GM23338 (cell line): ENCODE measurements at regions not wholly inside any gene's neighbourhood (a gene's known extent, or its start where the extent isn't known, plus 50 kb on each side); places are given as distances from the start of the nearest gene placed in this dataset.

ENCODE experiments used
- ATAC-seq: fragments of 200-7000 bp; cut with Tn5 transposase; 3 replicates; pipeline ENCODE4 v1.9.1; 2020
- DNase-seq: peaks from one replicate; pipeline ENCODE4 v3.0.0-alpha.2; 2015; ENCODE audit warnings: low spot score
- H2AFZ ChIP-seq: fragments of 200-600 bp; sonication (generic); 2 replicates; pipeline ENCODE4 v1.8.0; 2016; ENCODE audit warnings: antibody characterized with exemption, mild to moderate bottlenecking, moderate library complexity
- H3F3A ChIP-seq: fragments of 200-600 bp; sonication (generic); replicated peaks from 2 replicates; pipeline ENCODE4 v1.8.0; 2017; ENCODE audit warnings: antibody characterized with exemption, mixed run types, low read depth
- H3K27ac ChIP-seq: fragments of 200-600 bp; sonication (generic); 2 replicates; pipeline ENCODE4 v1.6.1; 2016; ENCODE audit warnings: low read depth
- H3K27me3 ChIP-seq: fragments of 200-600 bp; sonication (generic); 2 replicates; pipeline ENCODE4 v1.8.0; 2016; ENCODE audit warnings: mild to moderate bottlenecking, mixed run types, moderate library complexity; ENCODE audit not compliant: insufficient read depth
- H3K36me3 ChIP-seq: fragments of 200-600 bp; sonication (generic); 2 replicates; pipeline ENCODE4 v1.8.0; 2016; ENCODE audit warnings: mild to moderate bottlenecking; ENCODE audit not compliant: insufficient read depth
- H3K4me1 ChIP-seq: fragments of 200-600 bp; sonication (generic); 2 replicates; pipeline ENCODE4 v1.8.0; 2016; ENCODE audit warnings: mild to moderate bottlenecking, moderate library complexity; ENCODE audit not compliant: insufficient read depth
- H3K4me2 ChIP-seq: fragments of 200-600 bp; sonication (generic); 2 replicates; pipeline ENCODE4 v1.7.1; 2017; ENCODE audit warnings: mixed run types
- H3K4me3 ChIP-seq: fragments of 200-600 bp; sonication (generic); 2 replicates; pipeline ENCODE4 v1.6.1; 2016; ENCODE audit warnings: mixed run types
- H3K79me2 ChIP-seq: fragments of 200-600 bp; sonication (generic); replicated peaks from 2 replicates; pipeline ENCODE4 v1.8.0; 2017; ENCODE audit warnings: mild to moderate bottlenecking; ENCODE audit not compliant: insufficient read depth
- H3K9me2 ChIP-seq: fragments of 200-600 bp; sonication (generic); 2 replicates; pipeline ENCODE4 v1.8.0; 2017; ENCODE audit not compliant: insufficient read depth
- H4K20me1 ChIP-seq: fragments of 200-600 bp; sonication (generic); replicated peaks from 2 replicates; pipeline ENCODE4 v1.8.0; 2017; ENCODE audit warnings: mild to moderate bottlenecking; ENCODE audit not compliant: insufficient read depth
- H3K27ac Mint-ChIP-seq: 2 replicates; pipeline ENCODE4 v1.8.0; 2020; ENCODE audit warnings: inconsistent platforms, mild to moderate bottlenecking, moderate library complexity, mixed read lengths
- H3K27me3 Mint-ChIP-seq: 3 replicates; pipeline ENCODE4 v1.8.0; 2022; ENCODE audit warnings: low read depth, mild to moderate bottlenecking, moderate library complexity, mixed read lengths, inconsistent platforms; ENCODE audit not compliant: insufficient read depth, poor library complexity
- H3K36me3 Mint-ChIP-seq: 3 replicates; pipeline ENCODE4 v1.8.0; 2021; ENCODE audit warnings: low read depth, mild to moderate bottlenecking, inconsistent platforms, moderate library complexity, mixed read lengths
- H3K4me1 Mint-ChIP-seq: 3 replicates; pipeline ENCODE4 v1.8.0; 2020; ENCODE audit warnings: mild to moderate bottlenecking, inconsistent platforms, mixed read lengths
- H3K4me3 Mint-ChIP-seq: 3 replicates; pipeline ENCODE4 v1.8.0; 2021; ENCODE audit warnings: moderate library complexity, mild to moderate bottlenecking, inconsistent platforms, mixed read lengths
- H3K9me3 Mint-ChIP-seq: 3 replicates; pipeline ENCODE4 v1.8.0; 2020; ENCODE audit warnings: moderate library complexity, mild to moderate bottlenecking, inconsistent platforms, mixed read lengths
- CREB1 ChIP-seq: fragments of 250-450 bp; sonication (Bioruptor Pico); IDR thresholded peaks from 2 replicates; pipeline ENCODE4 v1.5.0; 2020; ENCODE audit warnings: low read depth, mild to moderate bottlenecking, moderate library complexity
- CTCF ChIP-seq, 2 experiments: fragments of 200-600 bp in 1 of 2; sonication (generic) in 1 of 2; conservative IDR thresholded peaks; 2 replicates each; pipeline versions ENCODE4 v1.5.1 to v1.6.1; 2016 to 2017; ENCODE audit warnings: antibody characterized with exemption in 2 of 2, low read depth in 2 of 2, mild to moderate bottlenecking in 2 of 2, moderate library complexity in 1 of 2
- ETS1 ChIP-seq: IDR thresholded peaks from 2 replicates; pipeline ENCODE4 v1.6.1; 2016; ENCODE audit warnings: antibody characterized with exemption
- EZH2 ChIP-seq: fragments of 200-600 bp; sonication (generic); IDR thresholded peaks from one replicate; pipeline ENCODE4 v1.8.0; 2017; ENCODE audit warnings: antibody characterized with exemption, mild to moderate bottlenecking, low read depth; ENCODE audit not compliant: unreplicated experiment
- EZH2phosphoT487 ChIP-seq: fragments of 200-600 bp; sonication (generic); IDR thresholded peaks from one replicate; pipeline ENCODE4 v1.8.1; 2018; ENCODE audit warnings: antibody characterized with exemption; ENCODE audit not compliant: unreplicated experiment
- JUNB ChIP-seq: IDR thresholded peaks from one replicate; pipeline ENCODE4 v1.6.1; 2016; ENCODE audit warnings: antibody characterized with exemption; ENCODE audit not compliant: unreplicated experiment
- NANOG ChIP-seq: IDR thresholded peaks from 2 replicates; pipeline ENCODE4 v1.6.1; 2016; ENCODE audit warnings: antibody characterized with exemption, borderline replicate concordance
- POLR2AphosphoS5 ChIP-seq: IDR thresholded peaks from 2 replicates; pipeline ENCODE4 v1.6.1; 2016; ENCODE audit warnings: antibody characterized with exemption, low read depth
- REST ChIP-seq: IDR thresholded peaks from one replicate; pipeline ENCODE4 v1.6.1; 2018; ENCODE audit warnings: antibody characterized with exemption; ENCODE audit not compliant: unreplicated experiment
- STAT1 ChIP-seq: IDR thresholded peaks from one replicate; pipeline ENCODE4 v1.6.1; 2016; ENCODE audit warnings: antibody characterized with exemption; ENCODE audit not compliant: unreplicated experiment
- ZNF114 ChIP-seq: fragments of 250-450 bp; sonication (Bioruptor Pico); IDR thresholded peaks from 2 replicates; pipeline ENCODE4 v1.5.0; 2020; ENCODE audit warnings: mild to moderate bottlenecking, moderate library complexity
- ZNF331 ChIP-seq: fragments of 250-450 bp; sonication (Bioruptor Pico); IDR thresholded peaks from 2 replicates; pipeline ENCODE4 v1.5.0; 2020; ENCODE audit warnings: low read depth, mild to moderate bottlenecking, moderate library complexity
- ZNF462 ChIP-seq: fragments of 250-450 bp; sonication (Bioruptor Pico); IDR thresholded peaks from 2 replicates; pipeline ENCODE4 v1.5.0; 2020; ENCODE audit warnings: mild to moderate bottlenecking, moderate library complexity

GRCh38 chr1:219480011-219480410 lies 132.9 kb downstream of the ZC3H11B start:
- no peaks in the 10 kb centered on the region for H3K9me3 Mint-ChIP-seq
- H2AFZ ChIP-seq, result no peak overlapping the region
- no peak overlapping the region for H3K4me3 Mint-ChIP-seq

More at GRCh38 chr1:219480011-219480410, 132.9 kb downstream of the ZC3H11B start:
- TF ChIP-seq NANOG (no peak), ETS1 (no peak), EZH2phosphoT487 (no peak), ZNF462 (CRISPR knock-in tag) (no peak), POLR2AphosphoS5 (no peak), EZH2 (no peak), ZNF331 (CRISPR knock-in tag) (no peak), CTCF (conservative IDR thresholded peaks at IDR 0.05; ENCODE audit: low read depth in 2 of 2) (no peak), JUNB (no peak), ZNF114 (no peak), CREB1 (no peak), REST (no peak), STAT1 (no peak)
- H3F3A ChIP-seq, result no peaks in the 10 kb centered on the region
- no peak overlapping the region for H3K27ac ChIP-seq
- no peak for ATAC-seq
- no peaks in the 10 kb centered on the region for H3K4me1 ChIP-seq
- no peaks in the 10 kb centered on the region for H3K36me3 Mint-ChIP-seq
- H3K27me3 Mint-ChIP-seq, result no peaks in the 10 kb centered on the region
- no peak overlapping the region for H3K4me2 ChIP-seq
- no peak overlapping the region for H3K4me3 ChIP-seq
- no peaks in the 10 kb centered on the region for H3K79me2 ChIP-seq
- H4K20me1 ChIP-seq, result no peaks in the 10 kb centered on the region
- no peaks in the 10 kb centered on the region for H3K9me2 ChIP-seq
- H3K27me3 ChIP-seq, result no peaks in the 10 kb centered on the region
- H3K36me3 ChIP-seq, result no peaks in the 10 kb centered on the region
- H3K4me1 Mint-ChIP-seq, result no peaks in the 10 kb centered on the region
- no peak overlapping the region for H3K27ac Mint-ChIP-seq
- DNase-seq, result no peak
